ENCODE measurements at regions not wholly inside any gene's neighbourhood (a gene's known extent, or its start where the extent isn't known, plus 50 kb on each side); places are given as distances from the start of the nearest gene placed in this dataset.

DNA sequence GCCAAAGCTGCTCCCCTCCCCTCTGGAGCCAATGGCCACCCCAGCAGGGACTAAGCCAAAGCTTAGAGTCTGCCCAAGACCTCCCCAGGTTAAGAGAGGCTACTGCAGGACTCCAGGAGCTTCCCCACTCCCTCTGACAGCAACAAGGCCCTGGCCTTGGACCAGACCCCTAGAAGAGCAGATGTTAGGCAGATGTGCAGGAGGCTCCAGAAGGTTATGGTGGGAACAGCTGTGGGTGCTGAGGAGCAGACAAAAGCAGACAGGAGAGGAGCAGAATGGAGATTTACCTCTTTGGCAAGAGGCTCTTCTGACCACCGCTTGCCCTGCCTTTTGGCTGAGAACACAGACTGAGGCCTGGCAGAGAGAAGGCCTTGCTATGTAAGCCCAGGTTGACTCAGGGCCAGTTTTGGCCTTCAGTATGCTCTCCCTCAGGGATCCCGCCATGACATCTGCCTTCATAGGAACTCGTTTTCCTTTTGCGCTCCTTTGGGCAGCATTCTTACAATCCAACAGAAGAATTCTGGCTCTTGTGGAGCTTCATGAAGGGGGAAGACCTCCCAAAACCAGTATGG lies 113.0 kb downstream of the RBFOX3 start:
- H3K9me3 ChIP-seq (ENCODE audit: control insufficient read depth, low read length): no peaks in the 10 kb centered on the region
- H3K36me3 ChIP-seq (ENCODE audit: control insufficient read depth, insufficient read depth, low read length): no peaks in the 10 kb centered on the region
- H3K4me1 ChIP-seq (ENCODE audit: control insufficient read depth, insufficient read depth, low read length, poor library complexity, severe bottlenecking): peaks cover 8% of the 10 kb centered on the region
- H3K4me3 ChIP-seq (ENCODE audit: extremely low read depth, insufficient read depth, low read length, poor library complexity, severe bottlenecking): no peak overlapping the region
- no peak overlapping the region for H3K27ac ChIP-seq (ENCODE audit: low read depth, low read length, severe bottlenecking)
- 87 to 96% methylated on average over 4 of the region's 4 CpGs for WGBS, 2 experiments (ENCODE audit: insufficient coverage in 2 of 2)

DNA sequence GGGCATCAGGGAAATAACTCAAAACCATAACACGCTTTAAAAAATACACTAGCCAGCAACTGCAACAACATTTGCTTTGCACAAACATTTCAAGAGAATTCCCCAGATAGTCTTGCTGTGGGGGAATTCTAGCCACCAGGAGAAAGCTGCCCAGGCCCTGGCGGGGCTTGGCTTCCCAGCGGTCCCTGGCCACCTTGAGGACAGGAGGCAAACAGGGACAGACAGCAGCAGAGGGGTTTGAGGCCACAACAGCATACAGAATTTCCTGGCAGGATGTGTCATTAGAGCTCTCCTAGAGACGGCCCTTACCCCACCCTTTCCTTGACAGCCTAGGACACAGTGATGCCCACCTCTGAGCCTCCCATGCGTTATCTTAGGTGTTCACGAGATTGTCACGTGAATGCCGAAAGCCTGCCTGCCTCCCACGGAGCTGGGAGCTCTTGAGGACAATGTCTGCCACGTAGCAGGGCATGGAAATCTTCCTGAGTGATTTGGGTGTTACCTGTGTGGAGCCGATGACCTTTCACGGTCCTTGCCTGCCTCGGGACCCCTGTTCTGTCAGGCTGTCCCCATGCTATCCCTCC lies 114.3 kb downstream of the RBFOX3 start:
- Histone ChIP-seq H3K27ac (ENCODE audit: low read depth, low read length, severe bottlenecking) (no peak overlapping the region), H3K36me3 (ENCODE audit: control insufficient read depth, insufficient read depth, low read length) (no peaks in the 10 kb centered on the region), H3K4me3 (ENCODE audit: extremely low read depth, insufficient read depth, low read length, poor library complexity, severe bottlenecking) (no peak overlapping the region), H3K4me1 (ENCODE audit: control insufficient read depth, insufficient read depth, low read length, poor library complexity, severe bottlenecking) (peaks cover 8% of the 10 kb centered on the region), H3K9me3 (ENCODE audit: control insufficient read depth, low read length) (no peaks in the 10 kb centered on the region)
- 81 to 85% methylated on average over 10 to 12 of the region's 13 CpGs for WGBS, 2 experiments (ENCODE audit: insufficient coverage in 2 of 2)

DNA sequence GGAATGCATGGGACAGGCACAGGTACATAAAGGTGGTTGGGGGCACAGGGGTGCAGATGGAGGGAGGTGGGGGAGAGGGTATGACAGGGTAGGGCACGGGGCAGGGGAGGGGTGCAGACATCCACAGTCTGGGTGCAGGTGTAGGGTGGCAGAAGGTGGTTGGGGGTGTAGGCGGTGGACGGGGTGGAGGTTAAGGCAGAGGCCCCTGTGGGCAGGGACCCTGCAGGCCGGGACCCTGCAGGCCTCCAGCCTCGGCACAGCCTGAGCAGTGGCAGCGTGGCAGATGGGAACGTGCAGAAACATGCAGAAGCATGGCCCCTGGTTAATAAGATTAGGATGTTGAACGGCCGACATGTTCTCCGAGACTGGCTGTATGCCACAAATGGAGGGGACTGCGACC lies 115.2 kb downstream of the RBFOX3 start:
- Histone ChIP-seq H3K4me3 (ENCODE audit: extremely low read depth, insufficient read depth, low read length, poor library complexity, severe bottlenecking) (no peak overlapping the region), H3K27ac (ENCODE audit: low read depth, low read length, severe bottlenecking) (no peak overlapping the region), H3K9me3 (ENCODE audit: control insufficient read depth, low read length) (no peaks in the 10 kb centered on the region), H3K36me3 (ENCODE audit: control insufficient read depth, insufficient read depth, low read length) (no peaks in the 10 kb centered on the region), H3K4me1 (ENCODE audit: control insufficient read depth, insufficient read depth, low read length, poor library complexity, severe bottlenecking) (peaks cover under 1% of the 10 kb centered on the region)
- 93 to 97% methylated on average over 8 to 11 of the region's 11 CpGs for WGBS, 2 experiments (ENCODE audit: insufficient coverage in 2 of 2)

DNA sequence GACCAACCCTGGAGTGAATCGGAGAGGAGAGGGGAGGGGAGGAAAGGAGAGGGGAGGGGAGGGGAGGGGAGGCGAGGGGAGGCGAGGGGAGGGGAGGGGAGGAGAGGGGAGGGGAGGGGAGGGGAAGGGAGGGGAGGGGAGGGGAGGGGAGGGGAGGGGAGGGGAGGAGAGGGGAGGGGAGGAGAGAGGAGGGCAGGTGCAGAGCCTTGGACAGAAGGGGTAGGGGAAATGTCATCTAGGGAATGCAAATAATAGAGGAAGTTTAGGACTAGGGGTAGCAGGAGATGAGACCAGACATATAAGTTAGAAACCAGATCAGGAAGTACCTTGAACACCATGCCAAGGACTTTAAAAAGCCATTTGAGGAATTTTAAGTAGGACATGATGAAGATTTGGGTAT lies 119.8 kb downstream of the RBFOX3 start:
- Histone ChIP-seq H3K4me1 (ENCODE audit: control insufficient read depth, insufficient read depth, low read length, poor library complexity, severe bottlenecking) (no peaks in the 10 kb centered on the region), H3K4me3 (ENCODE audit: extremely low read depth, insufficient read depth, low read length, poor library complexity, severe bottlenecking) (no peak overlapping the region), H3K36me3 (ENCODE audit: control insufficient read depth, insufficient read depth, low read length) (no peaks in the 10 kb centered on the region), H3K9me3 (ENCODE audit: control insufficient read depth, low read length) (no peaks in the 10 kb centered on the region), H3K27ac (ENCODE audit: low read depth, low read length, severe bottlenecking) (no peak overlapping the region)
- no CpG with 5 or more reads among the region's 3 CpGs for WGBS, 2 experiments (ENCODE audit: insufficient coverage in 2 of 2)

- Histone ChIP-seq H3K9me3 (ENCODE audit: control insufficient read depth, low read length) (no peaks in the 10 kb centered on the region), H3K27ac (ENCODE audit: low read depth, low read length, severe bottlenecking) (no peak overlapping the region), H3K4me1 (ENCODE audit: control insufficient read depth, insufficient read depth, low read length, poor library complexity, severe bottlenecking) (no peaks in the 10 kb centered on the region), H3K36me3 (ENCODE audit: control insufficient read depth, insufficient read depth, low read length) (no peaks in the 10 kb centered on the region), H3K4me3 (ENCODE audit: extremely low read depth, insufficient read depth, low read length, poor library complexity, severe bottlenecking) (no peak overlapping the region)
- 40 to 94% methylated on average over 1 of the region's 1 CpG for WGBS, 2 experiments (ENCODE audit: insufficient coverage in 2 of 2)
These were observed 120.3 kb downstream of the RBFOX3 start for GRCh38 chr17:79490530-79490929.

- no peaks in the 10 kb centered on the region for H3K9me3 ChIP-seq (ENCODE audit: control insufficient read depth, low read length)
- 80 to 92% methylated on average over 6 to 12 of the region's 12 CpGs for WGBS, 2 experiments (ENCODE audit: insufficient coverage in 2 of 2)
- H3K36me3 ChIP-seq (ENCODE audit: control insufficient read depth, insufficient read depth, low read length): no peaks in the 10 kb centered on the region
- H3K4me3 ChIP-seq (ENCODE audit: extremely low read depth, insufficient read depth, low read length, poor library complexity, severe bottlenecking): no peak overlapping the region
- H3K4me1 ChIP-seq (ENCODE audit: control insufficient read depth, insufficient read depth, low read length, poor library complexity, severe bottlenecking): peaks cover 5% of the 10 kb centered on the region
- H3K27ac ChIP-seq (ENCODE audit: low read depth, low read length, severe bottlenecking): no peak overlapping the region
These were observed 123.7 kb downstream of the RBFOX3 start for GRCh38 chr17:79487149-79487548.

GRCh38 chr17:79485991-79486390 lies 124.9 kb downstream of the RBFOX3 start:
- WGBS, 2 experiments (ENCODE audit: insufficient coverage in 2 of 2): 60 to 76% methylated on average over 9 to 12 of the region's 17 CpGs
- H3K9me3 ChIP-seq (ENCODE audit: control insufficient read depth, low read length): no peaks in the 10 kb centered on the region
- H3K36me3 ChIP-seq (ENCODE audit: control insufficient read depth, insufficient read depth, low read length): no peaks in the 10 kb centered on the region
- H3K4me3 ChIP-seq (ENCODE audit: extremely low read depth, insufficient read depth, low read length, poor library complexity, severe bottlenecking): no peak overlapping the region
- H3K27ac ChIP-seq (ENCODE audit: low read depth, low read length, severe bottlenecking): no peak overlapping the region
- H3K4me1 ChIP-seq (ENCODE audit: control insufficient read depth, insufficient read depth, low read length, poor library complexity, severe bottlenecking): peaks cover 5% of the 10 kb centered on the region

DNA sequence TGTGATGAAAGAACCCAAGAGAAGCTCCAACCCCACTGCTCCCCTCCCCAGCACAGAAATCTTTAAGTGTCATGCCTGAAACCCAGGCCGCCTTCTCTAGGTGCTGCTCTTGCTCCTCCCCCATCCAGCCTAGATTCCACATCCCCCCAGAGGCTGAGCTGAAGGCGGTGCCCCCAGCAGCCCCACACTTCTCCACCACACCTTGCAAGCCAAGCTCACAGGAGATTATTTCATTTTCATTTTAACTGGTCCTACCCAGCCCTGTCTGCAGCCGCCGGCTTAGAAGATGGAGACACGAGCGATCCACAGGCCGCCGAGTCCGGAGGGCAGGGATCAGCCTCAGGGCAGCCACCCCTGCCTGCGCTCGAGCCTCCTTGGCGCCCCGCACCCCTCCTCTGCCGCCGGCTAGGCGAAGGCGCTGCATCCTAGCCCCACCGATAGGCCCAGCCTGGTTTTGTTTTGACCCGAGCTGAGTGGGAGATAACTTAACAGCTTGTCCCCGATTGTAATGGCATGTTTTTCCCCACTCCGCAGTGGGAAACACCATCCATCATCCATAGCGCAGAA lies 125.3 kb downstream of the RBFOX3 start:
- 83 to 87% methylated on average over 19 of the region's 22 CpGs for WGBS, 2 experiments (ENCODE audit: insufficient coverage in 2 of 2)
- Histone ChIP-seq H3K27ac (ENCODE audit: low read depth, low read length, severe bottlenecking) (no peak overlapping the region), H3K9me3 (ENCODE audit: control insufficient read depth, low read length) (no peaks in the 10 kb centered on the region), H3K4me1 (ENCODE audit: control insufficient read depth, insufficient read depth, low read length, poor library complexity, severe bottlenecking) (peaks cover 5% of the 10 kb centered on the region), H3K36me3 (ENCODE audit: control insufficient read depth, insufficient read depth, low read length) (no peaks in the 10 kb centered on the region), H3K4me3 (ENCODE audit: extremely low read depth, insufficient read depth, low read length, poor library complexity, severe bottlenecking) (no peak overlapping the region)

GRCh38 chr17:79484600-79485418 lies 126.0 kb downstream of the RBFOX3 start:
- Histone ChIP-seq H3K4me1 (ENCODE audit: control insufficient read depth, insufficient read depth, low read length, poor library complexity, severe bottlenecking) (peaks cover 5% of the 10 kb centered on the region), H3K27ac (ENCODE audit: low read depth, low read length, severe bottlenecking) (no peak overlapping the region), H3K4me3 (ENCODE audit: extremely low read depth, insufficient read depth, low read length, poor library complexity, severe bottlenecking) (no peak overlapping the region), H3K36me3 (ENCODE audit: control insufficient read depth, insufficient read depth, low read length) (no peaks in the 10 kb centered on the region), H3K9me3 (ENCODE audit: control insufficient read depth, low read length) (no peaks in the 10 kb centered on the region)
- 76% methylated on average over 7 to 11 of the region's 11 CpGs for WGBS, 2 experiments (ENCODE audit: insufficient coverage in 2 of 2)

DNA sequence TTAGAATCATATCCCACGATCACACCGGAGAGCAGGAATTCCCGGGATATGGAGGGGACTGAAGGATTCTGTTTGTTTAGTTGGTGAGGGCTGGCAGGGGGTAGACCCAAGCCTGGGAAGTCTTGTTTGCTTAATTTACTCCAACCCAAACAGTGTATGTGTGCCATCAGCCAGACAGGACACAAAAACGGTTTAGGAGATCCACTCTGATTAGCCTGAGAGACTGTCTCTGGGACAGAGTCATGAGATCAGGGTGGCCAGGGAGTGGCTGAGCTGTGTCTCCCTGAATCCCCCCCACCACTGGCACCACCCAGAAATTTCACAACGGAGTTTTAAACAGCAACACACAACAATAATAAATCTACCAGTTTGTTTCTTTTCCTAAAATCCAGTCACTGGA lies 127.0 kb downstream of the RBFOX3 start:
- H3K36me3 ChIP-seq (ENCODE audit: control insufficient read depth, insufficient read depth, low read length): no peaks in the 10 kb centered on the region
- H3K27ac ChIP-seq (ENCODE audit: low read depth, low read length, severe bottlenecking): no peak overlapping the region
- no peaks in the 10 kb centered on the region for H3K9me3 ChIP-seq (ENCODE audit: control insufficient read depth, low read length)
- WGBS, 2 experiments (ENCODE audit: insufficient coverage in 2 of 2): 80 to 88% methylated on average over 1 to 2 of the region's 5 CpGs
- no peak overlapping the region for H3K4me3 ChIP-seq (ENCODE audit: extremely low read depth, insufficient read depth, low read length, poor library complexity, severe bottlenecking)
- H3K4me1 ChIP-seq (ENCODE audit: control insufficient read depth, insufficient read depth, low read length, poor library complexity, severe bottlenecking): peaks cover 5% of the 10 kb centered on the region

All from mesodermal cell (in vitro differentiated cells).